ENCODE measurements at regions not wholly inside any gene's neighbourhood (a gene's known extent, or its start where the extent isn't known, plus 50 kb on each side); places are given as distances from the start of the nearest gene placed in this dataset.

DNA sequence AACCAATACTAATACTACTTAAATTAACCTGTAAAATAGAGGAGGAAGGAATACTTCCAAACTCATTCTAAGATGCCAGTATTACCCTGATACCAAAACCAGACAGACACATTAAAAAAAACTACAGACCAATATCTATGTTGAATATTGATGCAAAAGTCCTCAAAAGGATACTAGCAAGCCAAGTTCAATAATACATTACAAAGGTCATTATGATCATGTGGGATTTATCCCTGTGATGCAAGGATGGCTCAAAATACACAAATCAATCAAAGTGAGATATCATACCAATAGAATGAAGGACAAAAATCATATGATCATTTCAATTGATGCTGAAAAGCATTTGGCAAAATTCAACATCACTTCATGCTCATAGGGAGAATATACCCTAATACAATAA is 97.2 kb upstream of the ATXN7L3B start:
- Mint-ChIP-seq H3K27ac (no peak overlapping the region), H3K9me3 (ENCODE audit: insufficient read depth) (no peaks in the 10 kb centered on the region), H3K4me1 (no peaks in the 10 kb centered on the region), H3K27me3 (no peaks in the 10 kb centered on the region), H3K4me3 (no peak overlapping the region)
- no peak overlapping the region for H3K9ac ChIP-seq (ENCODE audit: low read length)
- ChIA-PET POLR2A (no interaction called here), CTCF (no interaction called here)
- H3K27ac ChIP-seq (ENCODE audit: low read length in 2 of 2) = no peak overlapping the region
- no peak for ATAC-seq (ENCODE audit: low read depth)
- intact Hi-C loops (cut with micrococcal nuclease) = no loop called here
- no peak for DNase-seq
- H3K27me3 ChIP-seq (replicated peaks in 1 of 4; ENCODE audit: control extremely low read depth in 1 of 4, control insufficient read depth in 3 of 4, insufficient read depth in 4 of 4, low read length in 3 of 4) = no peaks in the 10 kb centered on the region
- H3K36me3 ChIP-seq (replicated peaks in 1 of 2; ENCODE audit: control extremely low read depth in 1 of 2, control insufficient read depth in 1 of 2, extremely low read depth in 1 of 2, insufficient read depth in 2 of 2, low read length in 1 of 2) = no peaks in the 10 kb centered on the region
- H3K4me1 ChIP-seq (ENCODE audit: control insufficient read depth in 2 of 2, insufficient read depth in 2 of 2, low read length in 2 of 2) = no peaks in the 10 kb centered on the region
- no peaks in the 10 kb centered on the region for H3K9me3 ChIP-seq (ENCODE audit: control extremely low read depth in 1 of 3, control insufficient read depth in 2 of 3, insufficient read depth in 1 of 3, low read length in 2 of 3)
- H3K4me3 ChIP-seq (ENCODE audit: control extremely low read depth in 1 of 5, extremely low read depth in 1 of 5, insufficient read depth in 1 of 5, low read depth in 2 of 5, low read length in 4 of 5) = no peak overlapping the region
- TF ChIP-seq, protein P1, sequence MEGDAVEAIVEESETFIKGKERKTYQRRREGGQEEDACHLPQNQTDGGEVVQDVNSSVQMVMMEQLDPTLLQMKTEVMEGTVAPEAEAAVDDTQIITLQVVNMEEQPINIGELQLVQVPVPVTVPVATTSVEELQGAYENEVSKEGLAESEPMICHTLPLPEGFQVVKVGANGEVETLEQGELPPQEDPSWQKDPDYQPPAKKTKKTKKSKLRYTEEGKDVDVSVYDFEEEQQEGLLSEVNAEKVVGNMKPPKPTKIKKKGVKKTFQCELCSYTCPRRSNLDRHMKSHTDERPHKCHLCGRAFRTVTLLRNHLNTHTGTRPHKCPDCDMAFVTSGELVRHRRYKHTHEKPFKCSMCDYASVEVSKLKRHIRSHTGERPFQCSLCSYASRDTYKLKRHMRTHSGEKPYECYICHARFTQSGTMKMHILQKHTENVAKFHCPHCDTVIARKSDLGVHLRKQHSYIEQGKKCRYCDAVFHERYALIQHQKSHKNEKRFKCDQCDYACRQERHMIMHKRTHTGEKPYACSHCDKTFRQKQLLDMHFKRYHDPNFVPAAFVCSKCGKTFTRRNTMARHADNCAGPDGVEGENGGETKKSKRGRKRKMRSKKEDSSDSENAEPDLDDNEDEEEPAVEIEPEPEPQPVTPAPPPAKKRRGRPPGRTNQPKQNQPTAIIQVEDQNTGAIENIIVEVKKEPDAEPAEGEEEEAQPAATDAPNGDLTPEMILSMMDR (IDR thresholded peaks at IDR 0.05) = no peak
- TF ChIP-seq EZH2 (IDR thresholded peaks at IDR 0.05; ENCODE audit: borderline replicate concordance, insufficient read depth, low read depth, low read length, poor library complexity, severe bottlenecking) = no peak
- no peak overlapping the region for H3K4me2 ChIP-seq (replicated peaks; ENCODE audit: low read depth, low read length, poor library complexity, severe bottlenecking)
- H4K20me1 ChIP-seq (ENCODE audit: control insufficient read depth, insufficient read depth, low read length, poor library complexity, severe bottlenecking) = no peaks in the 10 kb centered on the region
- H3K79me2 ChIP-seq (ENCODE audit: control insufficient read depth, insufficient read depth, low read length) = no peaks in the 10 kb centered on the region
- H2AFZ ChIP-seq (ENCODE audit: insufficient read depth, low read depth, low read length, poor library complexity, severe bottlenecking) = no peak overlapping the region

DNA sequence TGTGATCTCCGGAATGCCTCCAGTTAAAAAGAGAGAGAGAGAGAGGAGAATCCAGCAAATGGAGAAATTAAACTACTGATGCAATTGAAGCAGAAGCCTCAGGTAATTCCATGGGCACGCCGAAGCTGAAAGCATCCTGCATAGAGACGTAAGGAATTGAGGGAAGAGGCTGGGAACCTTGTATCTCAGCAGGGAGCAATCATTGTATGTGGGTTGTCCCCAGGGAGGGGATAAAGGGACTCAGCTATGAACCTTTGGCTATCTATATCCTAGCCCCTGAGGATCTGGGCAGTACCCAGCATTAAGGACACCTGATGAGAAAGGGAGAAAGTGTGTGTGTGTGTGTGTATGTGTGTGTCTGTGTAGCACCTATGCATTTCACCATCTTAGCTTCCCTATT is 95.8 kb upstream of the ATXN7L3B start:
- no peaks in the 10 kb centered on the region for H3K36me3 ChIP-seq (replicated peaks in 1 of 2; ENCODE audit: control extremely low read depth in 1 of 2, control insufficient read depth in 1 of 2, extremely low read depth in 1 of 2, insufficient read depth in 2 of 2, low read length in 1 of 2)
- H3K27ac ChIP-seq (ENCODE audit: low read length in 2 of 2) = no peak overlapping the region
- TF ChIP-seq, protein P1 (IDR thresholded peaks at IDR 0.05) = no peak
- no peak for TF ChIP-seq EZH2 (IDR thresholded peaks at IDR 0.05; ENCODE audit: borderline replicate concordance, insufficient read depth, low read depth, low read length, poor library complexity, severe bottlenecking)
- ChIA-PET POLR2A (no interaction called here), CTCF (no interaction called here)
- intact Hi-C loops (cut with micrococcal nuclease) = no loop called here
- no peak overlapping the region for H3K4me3 Mint-ChIP-seq
- ATAC-seq (ENCODE audit: low read depth) = no peak
- 86% methylated on average over 4 of the region's 4 CpGs for WGBS (ENCODE audit: insufficient coverage)
- no peak overlapping the region for H2AFZ ChIP-seq (ENCODE audit: insufficient read depth, low read depth, low read length, poor library complexity, severe bottlenecking)
- no peaks in the 10 kb centered on the region for H3K79me2 ChIP-seq (ENCODE audit: control insufficient read depth, insufficient read depth, low read length)
- no peaks in the 10 kb centered on the region for H3K4me1 ChIP-seq (ENCODE audit: control insufficient read depth in 2 of 2, insufficient read depth in 2 of 2, low read length in 2 of 2)
- H3K4me3 ChIP-seq (ENCODE audit: control extremely low read depth in 1 of 5, extremely low read depth in 1 of 5, insufficient read depth in 1 of 5, low read depth in 2 of 5, low read length in 4 of 5) = no peak overlapping the region
- no peaks in the 10 kb centered on the region for H4K20me1 ChIP-seq (ENCODE audit: control insufficient read depth, insufficient read depth, low read length, poor library complexity, severe bottlenecking)
- H3K27ac Mint-ChIP-seq = no peak overlapping the region
- no peaks in the 10 kb centered on the region for H3K9me3 ChIP-seq (ENCODE audit: control extremely low read depth in 1 of 3, control insufficient read depth in 2 of 3, insufficient read depth in 1 of 3, low read length in 2 of 3)
- no peak overlapping the region for H3K9ac ChIP-seq (ENCODE audit: low read length)
- no peaks in the 10 kb centered on the region for H3K27me3 Mint-ChIP-seq
- H3K27me3 ChIP-seq (replicated peaks in 1 of 4; ENCODE audit: control extremely low read depth in 1 of 4, control insufficient read depth in 3 of 4, insufficient read depth in 4 of 4, low read length in 3 of 4) = no peaks in the 10 kb centered on the region
- H3K4me2 ChIP-seq (replicated peaks; ENCODE audit: low read depth, low read length, poor library complexity, severe bottlenecking) = no peak overlapping the region
- DNase-seq = no peak
- H3K4me1 Mint-ChIP-seq = no peaks in the 10 kb centered on the region
- H3K9me3 Mint-ChIP-seq (ENCODE audit: insufficient read depth) = peaks cover 2% of the 10 kb centered on the region

Data from B cell (primary cell).